ENCODE measurements at regions not wholly inside any gene's neighbourhood (a gene's known extent, or its start where the extent isn't known, plus 50 kb on each side); places are given as distances from the start of the nearest gene placed in this dataset.
"Not testable (repeated sequence)": the region's sequence is repeated elsewhere in the genome, so short reads cannot be mapped to it uniquely, and the experiment has no call there.

- H3K9me2 ChIP-seq (ENCODE audit: low read depth, low read length): no peaks in the 10 kb centered on the region
- no peaks in the 10 kb centered on the region for H4K20me1 ChIP-seq (ENCODE audit: insufficient read depth, low read length)
- H3K9me3 ChIP-seq (ENCODE audit: low read length): no peaks in the 10 kb centered on the region
- H3F3A ChIP-seq (ENCODE audit: insufficient read depth, low read length): no peaks in the 10 kb centered on the region
- H3K27me3 ChIP-seq (ENCODE audit: insufficient read depth, low read length): no peaks in the 10 kb centered on the region
- no peak overlapping the region for H2AFZ ChIP-seq (ENCODE audit: low read length)
- no peak overlapping the region for H3K4me3 ChIP-seq (ENCODE audit: low read depth, low read length, poor library complexity, severe bottlenecking)
- H3K36me3 ChIP-seq (ENCODE audit: insufficient read depth, low read length): no peaks in the 10 kb centered on the region
- H3K4me2 ChIP-seq (ENCODE audit: low read length): no peak overlapping the region
- TF ChIP-seq EZH2 (IDR thresholded peaks at IDR 0.05; ENCODE audit: borderline replicate concordance, low read length): no peak
- TF ChIP-seq CTCF (IDR thresholded peaks at IDR 0.05; ENCODE audit: low read length): no peak
- no peaks in the 10 kb centered on the region for H3K4me1 ChIP-seq (ENCODE audit: insufficient read depth, low read length, severe bottlenecking)
- H3K79me2 ChIP-seq (ENCODE audit: insufficient read depth, low read length): no peaks in the 10 kb centered on the region
- no peak overlapping the region for H3K27ac ChIP-seq (ENCODE audit: low read depth, low read length, poor library complexity, severe bottlenecking)
- H3K9ac ChIP-seq (ENCODE audit: low read length): no peak overlapping the region
Measured at GRCh38 chr12:115868624-115869023, 408.9 kb downstream of the MED13L start.

GRCh38 chr12:115867854-115868253, 409.6 kb downstream of the MED13L start:
- no peak overlapping the region for H3K4me2 ChIP-seq (ENCODE audit: low read length)
- H3F3A ChIP-seq (ENCODE audit: insufficient read depth, low read length): no peaks in the 10 kb centered on the region
- H3K4me3 ChIP-seq (ENCODE audit: low read depth, low read length, poor library complexity, severe bottlenecking): no peak overlapping the region
- H3K9me2 ChIP-seq (ENCODE audit: low read depth, low read length): no peaks in the 10 kb centered on the region
- no peak overlapping the region for H3K27ac ChIP-seq (ENCODE audit: low read depth, low read length, poor library complexity, severe bottlenecking)
- TF ChIP-seq CTCF (IDR thresholded peaks at IDR 0.05; ENCODE audit: low read length) (no peak), EZH2 (IDR thresholded peaks at IDR 0.05; ENCODE audit: borderline replicate concordance, low read length) (no peak)
- no peaks in the 10 kb centered on the region for H3K36me3 ChIP-seq (ENCODE audit: insufficient read depth, low read length)
- H3K9me3 ChIP-seq (ENCODE audit: low read length): no peaks in the 10 kb centered on the region
- no peaks in the 10 kb centered on the region for H4K20me1 ChIP-seq (ENCODE audit: insufficient read depth, low read length)
- no peaks in the 10 kb centered on the region for H3K27me3 ChIP-seq (ENCODE audit: insufficient read depth, low read length)
- no peaks in the 10 kb centered on the region for H3K79me2 ChIP-seq (ENCODE audit: insufficient read depth, low read length)
- no peak overlapping the region for H3K9ac ChIP-seq (ENCODE audit: low read length)
- H3K4me1 ChIP-seq (ENCODE audit: insufficient read depth, low read length, severe bottlenecking): no peaks in the 10 kb centered on the region
- H2AFZ ChIP-seq (ENCODE audit: low read length): no peak overlapping the region

- Histone ChIP-seq H3K9me3 (ENCODE audit: low read length) (no peaks in the 10 kb centered on the region), H2AFZ (ENCODE audit: low read length) (no peak overlapping the region), H3K4me1 (ENCODE audit: insufficient read depth, low read length, severe bottlenecking) (no peaks in the 10 kb centered on the region), H3K9ac (ENCODE audit: low read length) (no peak overlapping the region), H3K9me2 (ENCODE audit: low read depth, low read length) (no peaks in the 10 kb centered on the region), H3K36me3 (ENCODE audit: insufficient read depth, low read length) (no peaks in the 10 kb centered on the region), H3F3A (ENCODE audit: insufficient read depth, low read length) (no peaks in the 10 kb centered on the region), H3K27ac (ENCODE audit: low read depth, low read length, poor library complexity, severe bottlenecking) (no peak overlapping the region), H3K79me2 (ENCODE audit: insufficient read depth, low read length) (no peaks in the 10 kb centered on the region), H3K4me3 (ENCODE audit: low read depth, low read length, poor library complexity, severe bottlenecking) (no peak overlapping the region), H3K27me3 (ENCODE audit: insufficient read depth, low read length) (no peaks in the 10 kb centered on the region), H4K20me1 (ENCODE audit: insufficient read depth, low read length) (no peaks in the 10 kb centered on the region), H3K4me2 (ENCODE audit: low read length) (no peak overlapping the region)
- peak; percentile 12; the same call in 1 of the 2 replicates for TF ChIP-seq CTCF (IDR thresholded peaks at IDR 0.05; ENCODE audit: low read length)
- no peak for TF ChIP-seq EZH2 (IDR thresholded peaks at IDR 0.05; ENCODE audit: borderline replicate concordance, low read length)
Measured at GRCh38 chr12:115866909-115867525, 410.5 kb downstream of the MED13L start.

GRCh38 chr12:115866281-115866680, 411.2 kb downstream of the MED13L start:
- not testable (repeated sequence) for H2AFZ ChIP-seq (ENCODE audit: low read length); H3K4me1 ChIP-seq (ENCODE audit: insufficient read depth, low read length, severe bottlenecking); H3K4me2 ChIP-seq (ENCODE audit: low read length); H3K27ac ChIP-seq (ENCODE audit: low read depth, low read length, poor library complexity, severe bottlenecking); H3K9me3 ChIP-seq (ENCODE audit: low read length); H3K79me2 ChIP-seq (ENCODE audit: insufficient read depth, low read length); H3K9me2 ChIP-seq (ENCODE audit: low read depth, low read length); H3K4me3 ChIP-seq (ENCODE audit: low read depth, low read length, poor library complexity, severe bottlenecking); H3K9ac ChIP-seq (ENCODE audit: low read length); H3K36me3 ChIP-seq (ENCODE audit: insufficient read depth, low read length); H3K27me3 ChIP-seq (ENCODE audit: insufficient read depth, low read length); H3F3A ChIP-seq (ENCODE audit: insufficient read depth, low read length); H4K20me1 ChIP-seq (ENCODE audit: insufficient read depth, low read length)

All from OCI-LY1 (cell line).